Stimulated activated CD4-positive, alpha-beta T cell treated with anti-CD3 and anti-CD28 coated beads, TNF-alpha, amount 100 ng/mL, for 48 hours (primary cell): ENCODE measurements at regions not wholly inside any gene's neighbourhood (a gene's known extent, or its start where the extent isn't known, plus 50 kb on each side); places are given as distances from the start of the nearest gene placed in this dataset.
"Not testable (repeated sequence)": the region's sequence is repeated elsewhere in the genome, so short reads cannot be mapped to it uniquely, and the experiment has no call there.

Source experiments
- DNase-seq, 3 donors: peaks; one replicate each; pipeline ENCODE4 v3.0.0-alpha.2; 2020; ENCODE audit warnings: low read depth in 3 of 3

- no peak for DNase-seq
These were observed 1928.4 kb downstream of the STIM2 start for GRCh38 chr4:28788929-28789490.

- DNase-seq: no peak
These were observed 1927.1 kb upstream of the PCDH7 start for GRCh38 chr4:28792917-28793597.

DNA sequence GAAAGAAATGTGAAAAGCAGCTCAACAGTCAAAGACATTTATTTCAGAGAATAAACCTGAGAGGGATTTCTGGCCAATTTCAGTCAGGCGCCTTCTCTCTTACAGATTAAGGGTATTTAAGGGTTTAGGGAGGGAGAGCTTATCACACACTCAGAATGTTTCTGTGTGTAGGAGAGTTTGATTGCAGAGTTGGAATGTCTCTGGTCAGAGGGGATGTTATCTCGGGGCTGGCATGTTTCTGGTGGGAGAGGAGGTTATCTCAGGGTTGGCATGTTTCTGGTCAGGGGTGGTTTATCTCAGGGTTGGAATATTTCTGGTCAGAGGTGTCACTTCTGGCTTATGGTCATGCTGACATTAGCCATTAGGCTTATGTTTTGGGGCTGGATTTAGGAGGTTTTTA is 1920.5 kb upstream of the PCDH7 start:
- no peak for DNase-seq

GRCh38 chr4:28811025-28811424 is 1909.1 kb upstream of the PCDH7 start:
- no peak for DNase-seq

- DNase-seq: no peak
These were observed 1898.0 kb upstream of the PCDH7 start for GRCh38 chr4:28822163-28822562.

DNA sequence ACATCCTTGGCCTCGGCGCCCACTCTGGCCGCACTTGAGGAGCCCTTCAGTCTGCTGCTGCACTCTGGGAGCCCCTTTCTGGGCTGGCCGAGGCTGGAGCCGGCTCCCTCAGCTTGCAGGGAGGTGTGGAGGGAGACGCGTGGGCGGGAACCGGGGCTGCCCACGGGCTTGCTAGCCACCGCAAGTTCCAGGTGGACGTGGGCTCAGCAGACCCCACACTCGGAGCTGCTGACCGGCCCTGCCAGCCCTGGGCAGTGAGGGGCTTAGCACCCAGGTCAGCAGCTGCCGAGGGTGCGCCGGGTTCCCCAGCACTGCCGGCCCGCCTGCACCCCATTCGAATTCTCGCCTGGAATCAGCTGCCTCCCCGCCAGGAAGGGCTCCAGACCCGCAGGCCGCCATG is 1892.3 kb upstream of the PCDH7 start:
- DNase-seq: no peak

GRCh38 chr4:28831867-28832266 is 1888.3 kb upstream of the PCDH7 start:
- DNase-seq: no peak

DNA sequence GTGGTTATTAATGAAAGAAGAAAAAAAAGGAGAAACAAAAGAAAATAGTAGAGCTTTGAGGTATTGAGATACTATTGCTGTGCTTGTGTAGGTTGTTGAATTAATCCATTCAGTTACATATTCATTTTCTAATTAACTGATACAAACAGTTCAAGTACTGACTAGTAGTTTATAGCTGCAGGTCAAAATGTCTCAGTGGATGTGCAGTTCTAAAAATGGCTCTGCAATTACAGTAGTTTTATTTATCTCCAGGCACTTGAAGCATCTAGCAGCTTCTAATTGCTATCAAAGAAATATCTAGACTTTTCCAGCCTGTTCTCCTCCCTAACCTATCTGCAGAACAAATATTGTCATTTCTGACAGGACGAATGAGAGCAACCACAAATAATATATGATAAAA is 1887.7 kb upstream of the PCDH7 start:
- no peak for DNase-seq

GRCh38 chr4:28834120-28834519 is 1886.0 kb upstream of the PCDH7 start:
- no peak for DNase-seq

- DNase-seq: no peak
These were observed 1884.7 kb upstream of the PCDH7 start for GRCh38 chr4:28835501-28835900.

DNA sequence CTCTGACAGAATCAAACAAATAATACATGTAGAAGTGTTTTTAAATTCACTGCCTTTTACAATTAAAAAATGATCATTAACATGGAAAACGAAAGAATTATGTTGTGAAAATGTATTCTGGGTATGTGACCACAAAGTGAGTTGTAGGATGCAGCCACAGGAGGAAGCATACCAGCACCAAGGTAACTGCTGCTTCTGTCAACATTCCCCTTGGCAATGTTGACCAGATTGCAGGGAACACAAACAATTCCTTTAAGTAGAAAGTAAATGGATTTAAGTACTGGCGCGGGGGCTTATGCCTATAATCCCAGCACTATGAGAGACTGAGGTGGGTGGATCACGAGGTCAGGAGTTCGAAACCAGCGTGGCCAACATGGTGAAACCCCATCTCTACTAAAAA is 1877.9 kb upstream of the PCDH7 start:
- no peak for DNase-seq

- no peak for DNase-seq
These were observed 1875.0 kb upstream of the PCDH7 start for GRCh38 chr4:28845158-28845557.

- DNase-seq: not testable (repeated sequence)
These were observed 1863.1 kb upstream of the PCDH7 start for GRCh38 chr4:28857028-28857427.

DNA sequence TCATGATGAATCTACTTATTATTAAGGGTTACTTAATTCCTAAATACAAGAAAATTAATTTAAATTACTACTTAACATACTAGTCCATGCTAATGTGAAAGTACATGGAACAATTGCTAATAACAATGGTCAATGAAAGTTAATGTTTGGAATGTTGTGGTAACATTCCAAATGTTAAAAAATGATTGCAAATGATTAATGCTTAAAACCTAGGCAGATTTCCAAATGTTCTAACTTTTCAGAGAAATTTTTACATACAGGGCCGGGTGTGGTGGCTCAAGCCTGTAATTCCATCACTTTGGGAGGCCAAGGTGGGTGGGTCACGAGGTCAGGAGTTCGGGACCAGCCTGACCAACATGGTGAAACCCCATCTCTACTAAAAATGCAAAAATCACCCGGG is 1851.3 kb upstream of the PCDH7 start:
- no peak for DNase-seq

DNA sequence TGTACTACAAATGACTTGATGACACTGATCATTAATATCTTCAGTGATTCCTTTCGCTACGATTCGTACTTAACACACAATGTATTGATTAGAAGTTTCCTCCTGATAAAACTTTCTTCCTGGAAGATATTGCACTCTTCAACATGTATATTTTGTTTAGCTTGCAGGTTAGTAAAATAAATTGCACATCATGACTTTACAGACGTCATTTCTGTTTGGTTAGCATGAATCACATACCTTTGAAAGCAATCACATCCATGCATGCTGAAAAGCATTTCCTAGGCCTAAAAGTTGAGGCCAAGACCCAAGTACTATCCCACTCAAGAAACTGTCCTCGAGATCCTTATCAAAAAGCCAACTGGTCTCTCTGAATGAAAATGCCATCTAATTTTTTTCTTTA is 1841.0 kb upstream of the PCDH7 start:
- no peak for DNase-seq

- DNase-seq: no peak
These were observed 1840.3 kb upstream of the PCDH7 start for GRCh38 chr4:28879900-28880299.

DNA sequence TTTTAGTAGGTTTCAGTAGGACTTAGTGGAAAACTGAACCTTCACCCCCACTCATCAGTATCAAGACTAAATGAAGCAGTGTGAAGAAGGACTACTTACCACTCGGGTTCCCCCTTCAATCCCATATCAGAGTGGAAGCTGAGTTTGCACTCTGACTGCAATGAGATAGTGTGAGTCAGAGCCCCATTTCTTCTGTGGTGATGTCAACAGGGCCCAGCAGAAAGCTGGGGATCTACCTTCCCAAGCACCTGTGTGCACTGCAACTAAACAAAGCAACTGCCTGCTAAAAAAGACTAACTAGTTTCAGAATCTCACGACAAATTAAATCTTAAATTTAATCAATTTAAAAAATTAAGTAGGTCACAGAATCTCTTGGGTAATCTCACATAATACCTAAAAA is 1837.0 kb upstream of the PCDH7 start:
- DNase-seq: no peak

- DNase-seq: no peak
These were observed 1833.2 kb upstream of the PCDH7 start for GRCh38 chr4:28886934-28887333.

- no peak for DNase-seq
These were observed 1829.0 kb upstream of the PCDH7 start for GRCh38 chr4:28890949-28891775.

DNA sequence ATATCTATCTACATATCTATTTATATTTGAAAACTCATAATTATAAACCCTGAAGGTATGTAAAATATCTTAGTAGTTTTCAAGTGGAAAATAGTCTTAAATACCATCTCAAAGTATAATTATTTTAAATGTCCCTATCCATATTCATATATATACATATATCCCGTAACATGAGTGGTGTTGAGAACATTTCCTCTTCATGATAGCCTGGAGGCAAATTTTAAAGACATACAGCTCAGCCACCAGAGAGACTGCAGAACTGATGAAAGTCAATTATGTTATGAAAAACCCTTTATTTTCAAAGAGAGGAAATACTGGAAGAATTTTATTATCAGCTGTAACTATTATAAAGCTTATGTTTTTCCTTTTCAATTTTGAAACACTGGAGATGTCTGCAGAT is 1806.7 kb upstream of the PCDH7 start:
- no peak for DNase-seq

DNA sequence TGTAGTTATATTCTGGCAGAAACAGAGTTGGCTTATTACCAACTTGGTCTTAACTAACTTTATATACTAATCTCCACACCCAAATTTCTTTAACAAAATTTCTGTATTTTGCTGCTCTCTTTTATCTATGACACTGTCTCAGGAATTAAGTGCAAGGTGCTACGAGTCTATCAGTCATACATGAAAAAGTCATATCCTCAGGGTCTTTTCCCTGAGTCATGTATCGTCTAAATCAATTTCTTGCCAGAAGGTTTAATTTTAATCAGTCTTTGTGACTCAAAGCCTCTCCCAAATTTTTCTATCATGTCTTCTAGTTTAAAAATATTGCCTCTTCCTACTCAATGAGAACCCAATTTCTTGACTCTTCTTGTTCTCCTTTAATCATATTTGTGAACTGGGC is 1803.6 kb upstream of the PCDH7 start:
- no peak for DNase-seq

GRCh38 chr4:28918871-28919270 is 1801.3 kb upstream of the PCDH7 start:
- DNase-seq: no peak

- DNase-seq: no peak
These were observed 1798.3 kb upstream of the PCDH7 start for GRCh38 chr4:28921886-28922285.
